PC-3 (cell line): ENCODE measurements at regions not wholly inside any gene's neighbourhood (a gene's known extent, or its start where the extent isn't known, plus 50 kb on each side); places are given as distances from the start of the nearest gene placed in this dataset.
"Not testable (repeated sequence)": the region's sequence is repeated elsewhere in the genome, so short reads cannot be mapped to it uniquely, and the experiment has no call there.

Experiments
- ATAC-seq: fragments of 200-7000 bp; cut with Tn5 transposase; 2 replicates; pipeline ENCODE4 v1.9.1; 2020; ENCODE audit warnings: mild to moderate bottlenecking, moderate library complexity
- BruUV-seq: library from RNA; stranded (reverse); fragments of 400-500 nt; replicated peaks from 2 replicates; lab custom pipeline; 2021; lab: Mats Ljungman, UMichigan
- CTCF ChIA-PET: fragments of 300-600 bp; sonication (Branson Sonifier 250); formaldehyde crosslinking; loops from one replicate; lab custom pipeline; 2022; ENCODE audit warnings: antibody characterized with exemption; lab: Charles Lee
- POLR2A ChIA-PET: fragments of 300-600 bp; sonication (Branson Sonifier 250); formaldehyde crosslinking; loops from one replicate; lab custom pipeline; 2022; ENCODE audit warnings: antibody characterized with exemption; ENCODE audit not compliant: unreplicated experiment; lab: Charles Lee
- DNase-seq: peaks from one replicate; pipeline ENCODE4 v3.0.0-alpha.2; 2015
- H2AFZ ChIP-seq: fragments of 300-600 bp; sonication (generic); 2 replicates; pipeline ENCODE4 v1.6.0; 2016; ENCODE audit warnings: antibody characterized with exemption, low read length
- H3F3A ChIP-seq: fragments of 300-600 bp; sonication (generic); one replicate; pipeline ENCODE4 v1.6.0; 2017; ENCODE audit warnings: antibody characterized with exemption, low read length, control low read depth, mild to moderate bottlenecking; ENCODE audit not compliant: unreplicated experiment
- H3K27ac ChIP-seq: fragments of 300-600 bp; sonication (generic); 2 replicates; pipeline ENCODE4 v1.5.1; 2016; ENCODE audit warnings: mild to moderate bottlenecking, low read length
- H3K27me3 ChIP-seq: fragments of 300-600 bp; sonication (generic); 2 replicates; pipeline ENCODE4 v1.6.1; 2016; ENCODE audit warnings: low read length, mixed read lengths
- H3K36me3 ChIP-seq: fragments of 300-600 bp; sonication (generic); 2 replicates; pipeline ENCODE4 v1.6.1; 2016; ENCODE audit warnings: low read depth, mixed run types, low read length, mixed read lengths
- H3K4me1 ChIP-seq: fragments of 300-600 bp; sonication (generic); 2 replicates; pipeline ENCODE4 v1.5.1; 2016; ENCODE audit warnings: low read length; ENCODE audit not compliant: insufficient read depth
- H3K4me2 ChIP-seq: fragments of 300-600 bp; sonication (generic); 2 replicates; pipeline ENCODE4 v1.6.0; 2016; ENCODE audit warnings: low read length
- H3K4me3 ChIP-seq: fragments of 300-600 bp; sonication (generic); 2 replicates; pipeline ENCODE4 v1.5.1; 2016; ENCODE audit warnings: mild to moderate bottlenecking, low read length, mixed read lengths
- H3K79me2 ChIP-seq: fragments of 300-600 bp; sonication (generic); 2 replicates; pipeline ENCODE4 v1.6.1; 2017; ENCODE audit warnings: low read length, mixed read lengths
- H3K9ac ChIP-seq: fragments of 300-600 bp; sonication (generic); 2 replicates; pipeline ENCODE4 v1.6.0; 2016; ENCODE audit warnings: mild to moderate bottlenecking, low read length
- H3K9me2 ChIP-seq: fragments of 300-600 bp; sonication (generic); replicated peaks from 2 replicates; pipeline ENCODE4 v1.6.1; 2016; ENCODE audit warnings: mixed run types, low read length, mixed read lengths
- H3K9me3 ChIP-seq: fragments of 300-600 bp; sonication (generic); 2 replicates; pipeline ENCODE4 v1.6.1; 2016; ENCODE audit warnings: low read length, mixed read lengths
- H4K20me1 ChIP-seq: fragments of 300-600 bp; sonication (generic); 2 replicates; pipeline ENCODE4 v1.6.1; 2016; ENCODE audit warnings: low read length, mixed read lengths
- CTCF ChIP-seq: fragments of 300-600 bp; sonication (generic); conservative IDR thresholded peaks from 2 replicates; pipeline ENCODE4 v1.5.1; 2017; ENCODE audit warnings: antibody characterized with exemption, low read depth, mild to moderate bottlenecking, low read length
- EZH2 ChIP-seq: fragments of 300-600 bp; sonication (generic); IDR thresholded peaks from one replicate; pipeline ENCODE4 v1.6.1; 2017; ENCODE audit warnings: antibody characterized with exemption, mild to moderate bottlenecking, low read length; ENCODE audit not compliant: unreplicated experiment
- EZH2phosphoT487 ChIP-seq: fragments of 300-600 bp; sonication (generic); IDR thresholded peaks from 2 replicates; pipeline ENCODE4 v1.6.1; 2018; ENCODE audit warnings: mild to moderate bottlenecking, antibody characterized with exemption, low read length, borderline replicate concordance
- intact Hi-C: fragments of 100-400 bp; cut with micrococcal nuclease; formaldehyde crosslinking; loops from 2 replicates; pipeline ENCODE4 v1.9.0; 2023

GRCh38 chr6:166848979-166849748 is 107.2 kb downstream of the RNASET2 start:
- H3K27ac ChIP-seq = no peak overlapping the region
- intact Hi-C loops = no loop called here
- H4K20me1 ChIP-seq = no peaks in the 10 kb centered on the region
- H3K4me1 ChIP-seq = no peaks in the 10 kb centered on the region
- no peak for DNase-seq
- H3K36me3 ChIP-seq = no peaks in the 10 kb centered on the region
- H2AFZ ChIP-seq = no peak overlapping the region
- TF ChIP-seq CTCF = no peak
- TF ChIP-seq EZH2phosphoT487 = no peak
- TF ChIP-seq EZH2 = no peak
- H3K9ac ChIP-seq = no peak overlapping the region
- no peak overlapping the region for H3K4me3 ChIP-seq
- H3F3A ChIP-seq = no peaks in the 10 kb centered on the region
- no peaks in the 10 kb centered on the region for H3K27me3 ChIP-seq
- H3K9me2 ChIP-seq = no peaks in the 10 kb centered on the region
- no peak overlapping the region for H3K4me2 ChIP-seq
- POLR2A ChIA-PET = interaction anchor here (0.6 kb wide), 1 partner anchor 15 kb away, joined by 7 read pairs; no protein-coding TSS in a partner anchor
- no peaks in the 10 kb centered on the region for H3K9me3 ChIP-seq
- no TSS peak for BruUV-seq
- ATAC-seq = no peak
- CTCF ChIA-PET = no interaction called here
- no peaks in the 10 kb centered on the region for H3K79me2 ChIP-seq

- H4K20me1 ChIP-seq, H3K9ac ChIP-seq, H3F3A ChIP-seq, H3K4me2 ChIP-seq, H3K4me3 ChIP-seq, ATAC-seq, BruUV-seq, CTCF ChIA-PET, H2AFZ ChIP-seq, H3K9me3 ChIP-seq, DNase-seq, H3K4me1 ChIP-seq, H3K27ac ChIP-seq, H3K27me3 ChIP-seq, intact Hi-C loops, H3K9me2 ChIP-seq, POLR2A ChIA-PET, H3K79me2 ChIP-seq, H3K36me3 ChIP-seq: not testable (repeated sequence)
Observed at GRCh38 chr6:166846446-166847142, 109.8 kb downstream of the RNASET2 start.

- DNase-seq (no peak), ATAC-seq (no peak)
- H3K79me2 ChIP-seq = no peaks in the 10 kb centered on the region
- H2AFZ ChIP-seq = no peak overlapping the region
- no peaks in the 10 kb centered on the region for H3K36me3 ChIP-seq
- H3F3A ChIP-seq = no peaks in the 10 kb centered on the region
- H3K27me3 ChIP-seq = no peaks in the 10 kb centered on the region
- H3K9ac ChIP-seq = no peak overlapping the region
- no TSS peak for BruUV-seq
- no peaks in the 10 kb centered on the region for H3K4me1 ChIP-seq
- ChIA-PET CTCF (no interaction called here), POLR2A (interaction anchor here (0.6 kb wide), 1 partner anchor 85 kb away, joined by 4 read pairs; no protein-coding TSS in a partner anchor)
- intact Hi-C loops = no loop called here
- no peak overlapping the region for H3K27ac ChIP-seq
- no peak overlapping the region for H3K4me3 ChIP-seq
- H3K9me3 ChIP-seq = no peaks in the 10 kb centered on the region
- no peaks in the 10 kb centered on the region for H3K9me2 ChIP-seq
- H3K4me2 ChIP-seq = no peak overlapping the region
- TF ChIP-seq CTCF (no peak), EZH2phosphoT487 (no peak), EZH2 (no peak)
- H4K20me1 ChIP-seq = no peaks in the 10 kb centered on the region
Observed at GRCh38 chr6:166842607-166843006, 113.7 kb downstream of the RNASET2 start.
